Activated naive CD8-positive, alpha-beta T cell treated with anti-CD3 and anti-CD28 coated beads, Interleukin-2, amount 10 ng/mL, durations not matched to agents 7 days and 5 days (primary cell): ENCODE measurements at regions not wholly inside any gene's neighbourhood (a gene's known extent, or its start where the extent isn't known, plus 50 kb on each side); places are given as distances from the start of the nearest gene placed in this dataset.
"Not testable (repeated sequence)": the region's sequence is repeated elsewhere in the genome, so short reads cannot be mapped to it uniquely, and the experiment has no call there.

Experiments
- ATAC-seq: fragments of 150-1000 bp; cut with Tn5 transposase; one replicate; pipeline ENCODE4 v1.10.0; 2021; ENCODE audit warnings: low read depth, moderate library complexity
- POLR2A ChIA-PET: fragments of 350-600 bp; sonication (Branson Sonifier 250); formaldehyde crosslinking; loops from one replicate; lab custom pipeline; 2021; ENCODE audit warnings: antibody characterized with exemption; lab: Charles Lee
- DNase-seq: peaks from one replicate; pipeline ENCODE4 v3.0.0; 2021
- H3K27ac Mint-ChIP-seq: one replicate; pipeline ENCODE4 v1.8.0; 2022; ENCODE audit warnings: mild to moderate bottlenecking, mixed read lengths
- H3K27me3 Mint-ChIP-seq: one replicate; pipeline ENCODE4 v1.8.0; 2022; ENCODE audit warnings: mild to moderate bottlenecking, moderate library complexity, mixed read lengths
- H3K36me3 Mint-ChIP-seq: one replicate; pipeline ENCODE4 v1.8.0; 2021; ENCODE audit warnings: mild to moderate bottlenecking, mixed read lengths
- H3K4me1 Mint-ChIP-seq: one replicate; pipeline ENCODE4 v1.8.0; 2021; ENCODE audit warnings: mixed read lengths
- H3K4me3 Mint-ChIP-seq: one replicate; pipeline ENCODE4 v1.8.0; 2022; ENCODE audit warnings: mild to moderate bottlenecking, moderate library complexity, mixed read lengths
- H3K9me3 Mint-ChIP-seq: one replicate; pipeline ENCODE4 v1.8.0; 2021; ENCODE audit warnings: mixed read lengths

DNA sequence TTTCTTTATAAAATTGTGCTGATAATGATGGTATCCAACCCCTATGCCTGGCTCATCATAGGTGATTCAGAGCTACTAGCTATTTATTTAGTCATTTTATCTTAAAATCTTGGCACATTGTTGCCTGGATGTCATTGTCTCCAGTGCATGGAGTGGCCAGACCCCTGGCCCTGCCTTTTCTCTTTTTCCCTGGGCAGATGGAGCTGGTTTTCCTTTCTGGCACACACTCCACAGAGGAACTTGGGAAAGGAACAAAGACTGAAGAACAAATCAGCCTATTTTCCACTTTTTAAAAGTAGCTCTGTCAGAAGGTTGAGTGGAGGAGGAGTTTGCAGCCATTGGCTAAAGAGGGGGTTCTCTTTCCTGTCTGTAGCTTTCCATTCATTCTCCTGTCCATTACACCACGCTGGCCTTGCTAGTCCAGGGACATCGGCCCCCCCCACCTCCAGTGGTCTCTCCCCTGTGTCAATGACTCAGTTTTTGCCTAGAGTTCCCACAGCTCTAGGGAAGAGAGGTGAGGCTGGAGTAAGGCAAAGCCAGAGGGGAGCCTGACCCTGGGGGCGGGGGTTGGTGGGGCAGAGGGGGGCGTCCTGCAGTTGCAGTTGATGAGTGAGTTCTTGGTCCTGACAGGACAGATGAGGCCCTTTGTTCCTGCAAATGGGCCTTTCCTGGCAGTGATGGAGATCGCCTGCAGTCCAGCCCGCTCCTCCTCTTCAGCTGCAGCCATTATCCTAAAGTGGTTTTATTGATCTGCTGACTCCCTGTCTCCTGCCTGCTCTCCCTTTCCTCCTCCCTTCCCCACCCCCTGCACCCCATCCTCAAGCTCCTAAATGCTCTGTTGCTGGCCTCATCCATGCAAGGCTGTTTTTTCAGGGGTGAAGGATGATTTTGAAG, 774.5 kb downstream of the DHX35 start:
- Mint-ChIP-seq H3K4me3 (no peak overlapping the region), H3K27ac (no peak overlapping the region), H3K9me3 (no peaks in the 10 kb centered on the region), H3K27me3 (no peaks in the 10 kb centered on the region), H3K4me1 (no peaks in the 10 kb centered on the region), H3K36me3 (no peaks in the 10 kb centered on the region)
- no peak for ATAC-seq
- POLR2A ChIA-PET: no interaction called here
- DNase-seq: no peak

DNA sequence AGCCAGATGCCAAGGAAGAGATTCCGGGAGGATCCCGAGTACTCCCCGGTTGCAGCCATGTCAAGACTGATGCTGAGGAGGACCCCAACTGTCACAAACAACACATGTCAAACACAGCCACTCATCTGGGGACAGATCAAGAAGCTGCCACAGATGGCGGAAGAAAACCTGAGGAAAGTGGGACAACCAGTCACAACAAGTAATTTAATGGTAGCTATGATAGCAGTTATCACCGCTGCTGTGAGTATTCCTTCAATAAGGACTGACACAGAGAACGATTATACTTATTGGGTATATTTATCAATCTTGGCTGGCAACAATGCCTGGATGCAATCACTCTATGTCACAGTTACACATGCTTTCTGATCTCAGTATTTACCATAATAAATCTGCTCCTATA, 763.4 kb downstream of the DHX35 start:
- peaks cover 16% of the 10 kb centered on the region for H3K9me3 Mint-ChIP-seq
- POLR2A ChIA-PET, ATAC-seq, H3K4me1 Mint-ChIP-seq, H3K4me3 Mint-ChIP-seq, H3K27ac Mint-ChIP-seq, H3K36me3 Mint-ChIP-seq, DNase-seq, H3K27me3 Mint-ChIP-seq: not testable (repeated sequence)

DNA sequence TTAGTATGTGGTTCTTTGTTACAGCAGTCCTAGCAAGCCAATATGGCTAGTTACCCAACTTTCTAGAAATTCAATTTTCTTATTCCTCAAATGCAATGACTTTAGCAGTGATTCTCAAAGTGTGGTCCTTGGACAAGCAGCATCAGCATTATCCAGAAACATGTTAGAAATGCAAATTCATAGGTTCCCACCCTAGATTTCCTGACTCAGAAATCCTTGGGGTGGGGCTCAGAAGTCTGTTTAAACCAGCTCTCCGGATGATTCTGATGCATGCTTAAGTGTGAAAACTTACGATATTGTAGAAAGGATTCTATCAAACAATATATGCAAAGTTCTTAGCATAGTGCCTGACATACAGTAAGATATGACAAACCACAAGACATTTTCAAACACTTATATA, 757.1 kb downstream of the DHX35 start:
- Mint-ChIP-seq H3K27ac (no peak overlapping the region), H3K9me3 (peaks cover 4% of the 10 kb centered on the region), H3K4me1 (no peaks in the 10 kb centered on the region), H3K27me3 (no peaks in the 10 kb centered on the region), H3K4me3 (no peak overlapping the region), H3K36me3 (no peaks in the 10 kb centered on the region)
- POLR2A ChIA-PET: no interaction called here
- ATAC-seq (no peak), DNase-seq (no peak)

- no peaks in the 10 kb centered on the region for H3K36me3 Mint-ChIP-seq
- peaks cover 4% of the 10 kb centered on the region for H3K9me3 Mint-ChIP-seq
- POLR2A ChIA-PET: no interaction called here
- DNase-seq: no peak
- ATAC-seq: no peak
- no peak overlapping the region for H3K4me3 Mint-ChIP-seq
- no peak overlapping the region for H3K27ac Mint-ChIP-seq
- H3K27me3 Mint-ChIP-seq: no peaks in the 10 kb centered on the region
- no peaks in the 10 kb centered on the region for H3K4me1 Mint-ChIP-seq
Measured at GRCh38 chr20:39717936-39718335, 755.8 kb downstream of the DHX35 start.

DNA sequence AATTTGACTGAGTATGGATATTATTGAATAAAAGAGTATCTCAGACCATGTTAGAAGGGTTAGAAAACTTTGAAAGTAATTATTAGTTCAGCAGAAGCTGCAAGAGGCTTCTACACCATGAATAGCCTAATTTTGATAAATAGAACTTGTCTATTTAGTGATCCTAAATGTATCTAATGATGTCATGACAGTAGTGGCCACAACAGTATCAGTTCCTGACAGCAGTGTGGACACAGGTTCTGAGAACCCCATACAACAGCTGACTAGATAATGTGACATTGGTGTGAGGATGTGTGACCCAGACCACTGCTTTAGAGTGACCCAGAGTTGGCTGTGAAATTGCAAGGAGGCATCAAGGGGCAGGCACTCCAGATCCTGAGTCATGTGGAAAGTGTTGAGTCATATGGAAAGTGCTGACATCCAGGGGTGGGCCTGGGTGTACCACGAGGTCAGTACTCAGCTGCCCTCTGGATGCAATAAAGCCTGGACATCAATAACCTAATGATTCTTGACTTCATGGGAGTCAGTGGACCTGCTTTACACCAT, 754.7 kb downstream of the DHX35 start:
- Mint-ChIP-seq H3K36me3 (no peaks in the 10 kb centered on the region), H3K27ac (no peak overlapping the region), H3K4me3 (no peak overlapping the region), H3K9me3 (peaks cover under 1% of the 10 kb centered on the region), H3K27me3 (no peaks in the 10 kb centered on the region), H3K4me1 (no peaks in the 10 kb centered on the region)
- POLR2A ChIA-PET: no interaction called here
- DNase-seq: no peak
- ATAC-seq: no peak

DNA sequence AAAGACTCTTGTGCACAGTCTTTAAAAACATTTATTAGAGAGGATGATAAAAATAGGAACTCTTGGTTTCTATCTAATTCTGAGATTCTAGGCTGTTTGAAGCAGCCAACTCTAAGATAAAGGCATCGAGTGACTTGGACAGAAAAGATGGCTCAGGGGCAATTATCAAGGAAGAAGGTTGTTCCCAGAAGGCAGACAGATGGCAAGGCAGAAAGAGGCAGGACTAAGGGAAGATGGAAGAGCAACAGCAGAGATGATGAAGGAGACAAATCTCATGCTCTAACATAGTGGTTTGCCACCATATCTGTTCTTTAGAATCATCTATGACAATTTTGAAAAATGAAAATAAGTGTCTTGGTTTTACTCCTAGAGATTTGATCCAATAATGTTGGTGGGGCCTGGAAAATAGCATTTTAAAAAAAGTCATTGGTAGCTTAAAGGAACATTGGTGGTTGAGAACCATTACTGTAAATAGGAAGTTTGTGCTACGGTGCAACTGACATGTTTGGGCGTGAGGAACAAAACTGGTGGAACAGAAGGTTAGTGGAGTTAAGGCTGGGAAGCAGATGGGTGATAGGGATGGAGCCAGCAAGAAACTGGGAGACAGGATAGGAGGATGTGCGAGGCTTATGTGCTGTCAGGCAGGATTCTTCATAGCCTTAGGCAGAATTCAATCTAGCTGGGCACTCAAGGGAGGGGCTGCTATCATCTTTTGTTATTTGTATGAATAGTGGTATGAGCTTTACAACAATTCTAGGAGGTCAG, 751.1 kb downstream of the DHX35 start:
- POLR2A ChIA-PET: no interaction called here
- H3K27me3 Mint-ChIP-seq: no peaks in the 10 kb centered on the region
- no peak overlapping the region for H3K27ac Mint-ChIP-seq
- no peak overlapping the region for H3K4me3 Mint-ChIP-seq
- ATAC-seq (no peak), DNase-seq (no peak)
- H3K4me1 Mint-ChIP-seq: no peaks in the 10 kb centered on the region
- H3K36me3 Mint-ChIP-seq: no peaks in the 10 kb centered on the region
- peaks cover 3% of the 10 kb centered on the region for H3K9me3 Mint-ChIP-seq

DNA sequence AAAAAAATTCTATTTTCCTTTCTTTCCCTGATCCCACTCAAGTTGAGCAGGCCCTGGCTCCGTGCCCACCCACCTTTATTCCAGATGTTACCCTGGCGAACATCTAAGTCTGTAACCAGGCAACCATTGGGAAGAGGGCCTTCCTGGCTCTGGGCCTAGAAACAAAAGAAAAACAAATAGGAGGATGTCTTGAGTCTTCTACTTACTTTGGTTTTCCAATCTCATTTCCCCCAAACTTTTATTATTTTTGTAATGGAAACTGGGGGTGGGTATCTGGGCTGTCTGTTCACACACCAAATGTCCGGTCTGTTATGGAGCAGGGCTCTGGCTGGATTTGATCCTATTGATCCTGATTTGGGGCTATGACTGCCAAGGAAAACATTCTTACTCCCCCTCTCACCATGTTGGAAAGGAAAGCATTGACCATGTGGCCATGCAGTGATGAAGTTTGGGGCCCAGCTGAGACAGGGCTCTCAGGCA, 744.1 kb downstream of the DHX35 start:
- Mint-ChIP-seq H3K4me3 (no peak overlapping the region), H3K9me3 (peaks cover 2% of the 10 kb centered on the region), H3K27me3 (no peaks in the 10 kb centered on the region), H3K4me1 (no peaks in the 10 kb centered on the region), H3K36me3 (no peaks in the 10 kb centered on the region), H3K27ac (no peak overlapping the region)
- ATAC-seq (no peak), DNase-seq (no peak)
- POLR2A ChIA-PET: no interaction called here

- DNase-seq (no peak), ATAC-seq (no peak)
- no peak overlapping the region for H3K27ac Mint-ChIP-seq
- H3K36me3 Mint-ChIP-seq: no peaks in the 10 kb centered on the region
- no peaks in the 10 kb centered on the region for H3K27me3 Mint-ChIP-seq
- H3K4me1 Mint-ChIP-seq: peaks cover 4% of the 10 kb centered on the region
- H3K4me3 Mint-ChIP-seq: no peak overlapping the region
- POLR2A ChIA-PET: no interaction called here
- H3K9me3 Mint-ChIP-seq: peaks cover 2% of the 10 kb centered on the region
Measured at GRCh38 chr20:39705032-39705431, 742.9 kb downstream of the DHX35 start.

- ATAC-seq, H3K27ac Mint-ChIP-seq, DNase-seq, H3K9me3 Mint-ChIP-seq, H3K4me1 Mint-ChIP-seq, H3K36me3 Mint-ChIP-seq, POLR2A ChIA-PET, H3K27me3 Mint-ChIP-seq, H3K4me3 Mint-ChIP-seq: not testable (repeated sequence)
Measured at GRCh38 chr20:39703357-39703756, 741.2 kb downstream of the DHX35 start.

DNA sequence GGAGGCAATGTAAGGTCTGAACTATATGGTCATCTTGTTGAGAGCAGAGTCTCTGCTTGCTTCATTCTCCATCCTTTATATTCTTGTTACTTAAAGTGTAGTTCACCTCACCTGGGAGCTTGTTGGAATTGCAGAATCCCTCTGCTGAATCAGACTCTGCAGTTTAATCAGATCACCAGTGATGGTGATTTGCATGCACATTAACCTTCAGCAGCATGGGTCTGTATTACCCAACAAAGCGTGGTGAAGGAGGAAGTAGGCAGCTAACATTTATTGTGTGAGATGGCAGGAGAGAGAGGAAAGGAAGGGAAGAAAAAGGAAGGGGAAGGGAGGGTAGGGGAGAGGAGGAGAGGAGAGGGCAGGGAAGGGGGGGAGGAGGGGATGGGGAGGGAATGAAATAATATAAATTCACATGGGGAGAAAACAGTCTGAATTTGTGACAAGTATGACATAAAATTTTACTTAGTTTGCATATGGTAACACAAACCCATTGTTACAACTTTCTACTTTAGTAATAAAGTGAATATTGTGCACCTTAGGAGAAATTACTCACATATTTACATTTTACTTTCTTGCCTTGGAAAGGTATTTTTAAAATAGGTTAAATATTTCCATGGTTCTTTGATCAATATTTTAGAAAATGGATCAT, 740.7 kb downstream of the DHX35 start:
- Mint-ChIP-seq H3K9me3 (peaks cover 2% of the 10 kb centered on the region), H3K27ac (no peak overlapping the region), H3K36me3 (no peaks in the 10 kb centered on the region), H3K4me1 (peaks cover 4% of the 10 kb centered on the region), H3K4me3 (no peak overlapping the region), H3K27me3 (no peaks in the 10 kb centered on the region)
- no peak for ATAC-seq
- DNase-seq: no peak
- POLR2A ChIA-PET: no interaction called here

DNA sequence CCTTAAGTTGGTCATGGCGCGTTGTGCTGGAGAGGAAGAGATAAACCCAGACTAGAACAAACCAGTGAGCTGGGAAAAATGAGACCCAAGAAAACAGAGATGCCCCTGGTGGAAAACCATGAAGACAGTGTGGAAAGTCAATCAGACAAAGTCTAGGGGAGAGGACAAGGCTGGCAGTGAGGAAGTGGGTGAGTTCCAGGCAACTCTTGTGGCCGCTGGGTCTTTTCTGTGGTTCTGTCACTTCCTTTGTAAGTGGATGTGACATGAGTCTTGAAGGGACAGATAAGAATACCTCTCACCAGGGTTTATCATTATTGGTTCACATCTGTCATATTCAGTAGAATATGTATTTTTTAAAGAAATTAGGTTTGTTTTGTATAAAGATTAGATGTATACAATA, 738.4 kb downstream of the DHX35 start:
- H3K36me3 Mint-ChIP-seq: no peaks in the 10 kb centered on the region
- H3K4me3 Mint-ChIP-seq: no peak overlapping the region
- H3K4me1 Mint-ChIP-seq: peaks cover 4% of the 10 kb centered on the region
- DNase-seq (no peak), ATAC-seq (no peak)
- POLR2A ChIA-PET: no interaction called here
- no peak overlapping the region for H3K27ac Mint-ChIP-seq
- no peaks in the 10 kb centered on the region for H3K27me3 Mint-ChIP-seq
- peaks cover 2% of the 10 kb centered on the region for H3K9me3 Mint-ChIP-seq

DNA sequence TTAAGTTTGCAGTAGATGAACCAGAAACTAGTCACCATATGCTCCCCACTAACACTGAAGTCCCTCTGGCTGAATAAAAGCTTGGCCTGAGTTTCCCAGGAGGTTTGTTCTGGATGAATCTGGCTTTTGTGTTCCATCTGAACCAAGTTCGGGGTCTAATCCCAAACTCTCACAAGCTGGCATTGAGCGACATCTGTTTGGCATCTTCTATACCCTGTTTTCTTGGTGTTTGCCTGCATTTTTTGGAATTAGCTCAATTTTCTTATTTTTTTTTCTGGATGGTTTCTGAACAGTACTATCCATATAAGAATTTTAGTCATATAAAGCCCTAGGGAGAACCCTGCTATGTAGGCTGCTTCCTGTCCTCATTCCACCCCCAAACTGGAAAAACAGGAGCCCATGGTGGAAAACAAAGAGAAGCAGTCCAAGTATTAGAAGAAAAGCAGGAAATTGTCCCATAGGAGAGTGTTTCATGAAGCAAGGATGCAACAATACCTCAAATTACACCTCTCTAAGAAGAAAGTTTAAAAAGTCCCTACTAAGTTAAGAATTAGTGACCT, 737.1 kb downstream of the DHX35 start:
- Mint-ChIP-seq H3K9me3 (peaks cover 2% of the 10 kb centered on the region), H3K4me1 (peaks cover 4% of the 10 kb centered on the region), H3K36me3 (no peaks in the 10 kb centered on the region), H3K27ac (no peak overlapping the region), H3K27me3 (no peaks in the 10 kb centered on the region), H3K4me3 (no peak overlapping the region)
- POLR2A ChIA-PET: no interaction called here
- DNase-seq (no peak), ATAC-seq (no peak)

DNA sequence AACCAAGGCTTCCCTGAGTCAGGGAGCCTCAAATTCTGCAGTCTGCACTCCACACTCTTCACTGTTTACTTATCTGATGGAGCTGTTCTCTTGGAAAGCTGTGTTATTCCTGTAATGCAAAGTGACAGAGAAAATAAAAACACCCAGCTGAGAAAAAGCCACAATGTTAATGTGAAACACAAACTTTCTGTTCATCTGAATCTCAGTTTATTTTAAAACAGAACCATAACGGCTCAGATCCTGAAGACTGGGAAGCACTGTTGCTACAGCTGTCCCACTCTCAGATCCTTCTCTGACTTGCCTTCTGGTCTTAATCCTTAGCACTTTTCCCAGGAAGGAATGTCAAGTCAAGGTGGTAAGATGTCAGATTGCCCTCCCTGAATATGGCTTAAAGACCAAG, 736.6 kb downstream of the DHX35 start:
- DNase-seq (no peak), ATAC-seq (no peak)
- H3K9me3 Mint-ChIP-seq: peaks cover 2% of the 10 kb centered on the region
- H3K27me3 Mint-ChIP-seq: no peaks in the 10 kb centered on the region
- peaks cover 4% of the 10 kb centered on the region for H3K4me1 Mint-ChIP-seq
- H3K36me3 Mint-ChIP-seq: no peaks in the 10 kb centered on the region
- POLR2A ChIA-PET: no interaction called here
- no peak overlapping the region for H3K27ac Mint-ChIP-seq
- no peak overlapping the region for H3K4me3 Mint-ChIP-seq
